ENCODE measurements at regions not wholly inside any gene's neighbourhood (a gene's known extent, or its start where the extent isn't known, plus 50 kb on each side); places are given as distances from the start of the nearest gene placed in this dataset.

GRCh38 chr4:124867536-124867935 is 155.0 kb upstream of the ANKRD50 start:
- TF ChIP-seq, protein P1, sequence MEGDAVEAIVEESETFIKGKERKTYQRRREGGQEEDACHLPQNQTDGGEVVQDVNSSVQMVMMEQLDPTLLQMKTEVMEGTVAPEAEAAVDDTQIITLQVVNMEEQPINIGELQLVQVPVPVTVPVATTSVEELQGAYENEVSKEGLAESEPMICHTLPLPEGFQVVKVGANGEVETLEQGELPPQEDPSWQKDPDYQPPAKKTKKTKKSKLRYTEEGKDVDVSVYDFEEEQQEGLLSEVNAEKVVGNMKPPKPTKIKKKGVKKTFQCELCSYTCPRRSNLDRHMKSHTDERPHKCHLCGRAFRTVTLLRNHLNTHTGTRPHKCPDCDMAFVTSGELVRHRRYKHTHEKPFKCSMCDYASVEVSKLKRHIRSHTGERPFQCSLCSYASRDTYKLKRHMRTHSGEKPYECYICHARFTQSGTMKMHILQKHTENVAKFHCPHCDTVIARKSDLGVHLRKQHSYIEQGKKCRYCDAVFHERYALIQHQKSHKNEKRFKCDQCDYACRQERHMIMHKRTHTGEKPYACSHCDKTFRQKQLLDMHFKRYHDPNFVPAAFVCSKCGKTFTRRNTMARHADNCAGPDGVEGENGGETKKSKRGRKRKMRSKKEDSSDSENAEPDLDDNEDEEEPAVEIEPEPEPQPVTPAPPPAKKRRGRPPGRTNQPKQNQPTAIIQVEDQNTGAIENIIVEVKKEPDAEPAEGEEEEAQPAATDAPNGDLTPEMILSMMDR (IDR thresholded peaks at IDR 0.05; ENCODE audit: low read depth, low read length): no peak
- no peak overlapping the region for H3K4me3 ChIP-seq (ENCODE audit: low read depth, low read length)

- no peak overlapping the region for H3K4me3 ChIP-seq (ENCODE audit: low read depth, low read length)
These were observed 153.8 kb upstream of the ANKRD50 start for GRCh38 chr4:124866301-124866700.

DNA sequence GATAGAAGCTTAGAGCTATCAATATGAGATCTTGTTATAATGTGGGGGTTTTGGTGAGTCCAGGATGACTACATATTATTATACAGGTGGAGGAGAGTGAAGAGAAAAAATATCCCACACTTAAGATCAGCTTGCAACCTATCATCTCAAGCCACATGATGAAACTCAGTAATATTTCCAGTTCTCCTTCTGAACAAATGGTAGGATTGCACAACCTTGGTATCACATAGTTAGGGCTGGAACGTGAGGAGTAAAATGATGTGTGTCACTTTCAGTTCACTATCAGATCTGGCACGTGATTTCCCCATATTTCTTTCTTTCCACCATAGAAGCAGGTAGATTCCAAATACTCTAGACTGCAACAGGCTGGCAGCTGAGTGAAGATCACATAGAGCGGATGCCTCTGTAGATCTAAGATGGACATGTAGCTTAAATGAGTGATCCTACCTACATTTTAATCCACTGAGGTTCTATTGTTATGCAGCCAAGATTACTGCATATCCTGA is 150.6 kb upstream of the ANKRD50 start:
- no peak overlapping the region for H3K4me3 ChIP-seq (ENCODE audit: low read depth, low read length)

More at GRCh38 chr4:124866301-124866700, 153.8 kb upstream of the ANKRD50 start:
- TF ChIP-seq, protein P1 (IDR thresholded peaks at IDR 0.05; ENCODE audit: low read depth, low read length): no peak

GRCh38 chr4:124862261-124862660 is 149.7 kb upstream of the ANKRD50 start:
- TF ChIP-seq, protein P1 (IDR thresholded peaks at IDR 0.05; ENCODE audit: low read depth, low read length): no peak
- H3K4me3 ChIP-seq (ENCODE audit: low read depth, low read length): no peak overlapping the region

More for the DNA sequence above, 150.6 kb upstream of the ANKRD50 start:
- TF ChIP-seq, protein P1 (IDR thresholded peaks at IDR 0.05; ENCODE audit: low read depth, low read length): no peak

GRCh38 chr4:124861761-124862160 is 149.2 kb upstream of the ANKRD50 start:
- TF ChIP-seq, protein P1 (IDR thresholded peaks at IDR 0.05; ENCODE audit: low read depth, low read length): no peak
- H3K4me3 ChIP-seq (ENCODE audit: low read depth, low read length): no peak overlapping the region

GRCh38 chr4:124854968-124855367 is 142.4 kb upstream of the ANKRD50 start:
- TF ChIP-seq, protein P1 (IDR thresholded peaks at IDR 0.05; ENCODE audit: low read depth, low read length): no peak
- H3K4me3 ChIP-seq (ENCODE audit: low read depth, low read length): no peak overlapping the region

GRCh38 chr4:124851741-124852140 is 139.2 kb upstream of the ANKRD50 start:
- TF ChIP-seq, protein P1 (IDR thresholded peaks at IDR 0.05; ENCODE audit: low read depth, low read length): no peak
- H3K4me3 ChIP-seq (ENCODE audit: low read depth, low read length): no peak overlapping the region

Data from WI38 (cell line).